Activated T-cell treated with anti-CD3 and anti-CD28 coated beads, Interleukin-2, amount 50 U/mL, for 48 hours (primary cell): ENCODE measurements at regions not wholly inside any gene's neighbourhood (a gene's known extent, or its start where the extent isn't known, plus 50 kb on each side); places are given as distances from the start of the nearest gene placed in this dataset.

Experiments used
- DNase-seq, 2 experiments: peaks; one replicate each; pipeline ENCODE4 v3.0.0-alpha.2; 2020

DNA sequence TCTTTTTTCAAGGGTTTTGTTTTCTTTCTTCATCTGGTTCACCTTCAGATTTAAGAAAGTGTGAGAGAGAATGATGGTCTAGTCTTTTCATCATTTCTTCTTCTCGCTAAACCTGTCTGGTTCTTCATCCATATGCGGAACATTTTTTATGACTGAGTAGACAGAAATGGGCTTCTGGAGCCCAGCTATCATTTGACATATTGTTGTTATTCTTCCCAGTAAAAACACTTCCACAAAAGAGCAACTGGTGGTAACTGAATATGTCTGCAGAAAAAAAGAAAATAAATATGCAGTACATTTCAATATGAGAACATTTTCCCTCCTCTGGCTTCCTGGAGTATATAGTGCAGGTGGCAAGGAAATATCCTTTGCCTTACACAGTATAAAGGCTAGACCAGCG lies 209.5 kb downstream of the JCAD start:
- no peak for DNase-seq

DNA sequence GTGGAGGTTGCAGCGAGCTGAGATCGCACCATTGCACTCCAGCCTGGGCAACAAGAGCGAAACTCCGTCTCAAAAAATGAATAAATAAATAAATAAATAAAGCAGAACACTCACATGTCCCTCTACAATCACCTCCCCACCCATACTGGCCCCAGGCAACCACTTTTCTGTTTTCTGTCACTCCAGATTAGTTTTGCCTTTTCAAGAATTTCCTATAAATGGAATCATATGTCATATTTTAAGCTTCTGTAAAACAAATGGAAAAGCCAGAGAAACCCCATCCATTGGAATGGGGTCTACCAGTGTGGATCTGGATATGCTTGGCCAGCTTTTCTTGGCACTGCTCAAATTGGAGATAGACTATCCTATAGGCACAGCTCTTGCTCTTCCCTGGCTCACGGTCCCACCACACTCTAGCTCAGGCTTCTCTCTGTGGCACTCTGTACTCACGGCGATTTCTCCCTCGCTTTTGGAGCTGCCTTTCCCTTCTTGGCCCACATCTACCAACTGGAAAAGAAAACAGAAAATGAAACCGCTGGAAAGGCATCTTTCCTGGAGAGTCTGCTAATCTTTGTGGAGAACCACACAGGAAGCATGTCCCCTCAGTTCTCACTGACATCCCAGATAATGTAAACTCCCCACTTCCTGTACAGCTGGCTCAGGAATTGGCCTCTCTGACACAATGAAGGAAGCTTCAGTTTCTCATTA lies 210.1 kb downstream of the JCAD start:
- no peak for DNase-seq

DNA sequence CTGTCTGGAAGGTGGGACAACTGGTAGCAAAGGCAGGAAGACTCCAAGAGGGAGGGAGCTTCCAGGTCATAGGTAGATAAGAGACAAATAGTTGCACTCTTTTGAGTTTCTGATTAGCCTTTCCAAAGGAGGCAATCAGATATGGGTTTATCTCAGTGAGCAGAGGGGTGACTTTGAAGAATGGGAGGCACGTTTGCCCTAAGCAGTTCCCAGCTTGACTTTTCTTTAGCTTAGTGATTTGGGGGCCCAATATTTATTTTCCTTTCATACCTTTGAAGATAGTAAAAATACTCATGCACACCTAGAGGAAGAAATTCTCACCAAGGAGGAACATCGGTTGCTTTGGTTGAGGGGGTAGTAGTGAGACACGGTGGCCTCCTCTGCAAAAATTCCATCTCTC lies 212.1 kb upstream of the SVIL start:
- no peak for DNase-seq

DNA sequence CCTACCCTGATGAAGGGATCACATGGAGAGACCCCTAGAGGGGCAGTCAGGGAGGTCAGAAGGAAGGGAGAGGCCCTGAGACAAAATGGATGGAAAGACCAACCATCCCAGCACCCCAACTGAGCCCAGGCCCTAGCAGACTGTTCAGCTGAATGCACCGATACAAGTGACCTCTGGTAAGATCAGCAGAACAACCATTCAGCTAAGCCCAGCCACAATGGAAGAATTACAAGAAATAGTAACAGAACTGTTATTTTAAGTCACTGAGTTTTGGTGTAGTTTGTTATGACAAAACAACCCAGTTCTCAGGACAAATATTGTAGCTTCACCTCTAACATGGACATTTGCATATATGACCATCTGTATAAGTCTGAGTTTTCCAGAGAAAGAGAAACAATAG lies 210.4 kb upstream of the SVIL start:
- no peak for DNase-seq

DNA sequence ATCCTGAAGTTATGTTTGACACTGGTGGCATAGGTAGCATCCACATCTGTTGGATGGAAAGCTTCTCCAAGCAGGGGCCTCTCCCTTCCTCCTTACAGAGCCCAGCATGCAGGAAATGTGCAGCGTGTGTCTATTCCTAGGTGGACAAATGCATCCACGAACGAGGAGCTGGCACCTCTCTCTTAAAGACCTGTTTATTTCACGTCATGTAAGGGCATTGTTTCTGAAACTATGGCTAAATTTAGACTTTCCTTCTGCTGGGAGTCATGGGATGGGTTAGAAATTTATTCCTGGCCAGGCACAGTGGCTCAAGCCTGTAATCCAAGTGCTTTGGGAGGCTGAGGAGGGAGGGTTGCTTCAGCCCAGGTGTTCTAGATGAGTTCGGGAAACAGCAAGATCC lies 208.4 kb upstream of the SVIL start:
- no peak for DNase-seq

DNA sequence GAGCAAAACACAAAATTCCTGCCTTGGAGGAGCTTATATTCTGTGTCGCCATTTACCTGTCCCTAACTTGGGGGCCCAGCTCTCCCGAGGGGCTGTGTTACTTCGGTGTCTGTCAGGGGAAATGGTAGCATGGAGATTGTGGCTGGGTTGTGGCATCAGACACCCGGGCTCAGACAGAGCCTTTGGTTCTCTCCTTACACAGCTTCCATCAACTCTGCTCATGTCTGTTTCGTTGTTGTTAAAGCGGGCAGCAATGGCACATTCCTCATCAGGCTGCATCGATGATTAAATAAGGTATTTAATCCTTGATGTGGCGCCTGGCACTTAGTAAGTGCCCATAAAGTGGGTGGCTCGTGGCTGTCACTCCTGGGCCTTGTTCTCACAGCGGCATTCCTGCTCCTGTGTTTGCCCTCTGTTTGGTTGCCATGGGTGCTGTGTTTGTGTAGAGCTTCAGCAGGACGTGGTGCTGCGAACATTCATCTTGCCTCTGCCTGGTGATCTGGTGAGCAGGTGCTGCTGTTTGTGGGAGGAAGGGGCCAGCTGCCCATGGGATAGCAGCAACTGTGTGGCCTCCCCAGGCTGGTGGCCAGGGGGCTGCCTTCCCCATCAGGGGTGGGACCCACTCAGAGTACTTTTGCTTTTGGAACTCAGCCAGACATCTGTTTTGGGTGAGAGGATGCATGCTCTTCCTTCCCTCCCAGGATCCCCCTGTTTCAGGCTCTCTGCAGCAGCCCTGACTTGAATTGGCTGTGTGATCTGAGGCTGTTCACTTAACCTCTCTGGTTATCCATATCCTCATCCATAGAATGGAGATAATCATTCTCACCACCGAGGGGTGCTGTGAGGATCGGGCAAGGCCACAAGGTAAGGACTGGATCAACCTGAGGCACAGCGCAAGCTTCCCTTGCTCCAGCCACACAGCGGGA lies 207.2 kb upstream of the SVIL start:
- DNase-seq = no peak

DNA sequence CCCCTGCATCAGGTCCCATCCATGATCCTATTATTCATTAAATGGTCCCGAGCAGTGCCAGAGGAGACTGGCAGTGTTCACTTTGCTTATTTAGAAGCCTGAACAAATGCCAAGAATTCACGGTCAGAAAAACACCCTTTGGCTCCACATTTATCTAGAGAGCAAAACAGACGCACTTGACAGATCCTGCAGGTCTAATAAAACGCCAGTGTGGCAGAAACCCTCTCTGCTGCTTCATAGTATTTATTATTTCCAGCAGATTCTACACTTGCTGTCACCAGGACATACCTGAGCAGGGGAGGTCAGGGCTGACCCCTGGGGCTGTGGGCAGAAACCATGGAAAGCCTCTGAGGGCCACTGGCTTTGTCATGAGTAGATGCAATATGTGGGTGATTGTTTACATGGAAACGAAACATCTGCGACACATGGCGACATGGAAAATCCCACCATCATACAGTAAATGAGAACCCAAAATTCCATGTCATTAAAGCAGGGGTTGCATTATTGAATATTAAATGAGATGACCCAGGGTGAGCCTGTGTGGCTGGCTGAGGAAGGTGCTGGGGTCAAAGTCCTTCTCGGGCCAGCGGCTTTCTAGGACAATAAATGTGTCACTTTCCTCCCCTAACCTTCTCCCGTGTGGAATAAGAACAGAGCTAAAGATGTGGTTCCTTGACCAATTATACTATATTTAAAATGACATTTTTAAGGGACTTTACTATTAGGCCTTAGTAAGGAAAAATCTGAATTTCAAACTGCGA lies 205.9 kb upstream of the SVIL start:
- DNase-seq = no peak

DNA sequence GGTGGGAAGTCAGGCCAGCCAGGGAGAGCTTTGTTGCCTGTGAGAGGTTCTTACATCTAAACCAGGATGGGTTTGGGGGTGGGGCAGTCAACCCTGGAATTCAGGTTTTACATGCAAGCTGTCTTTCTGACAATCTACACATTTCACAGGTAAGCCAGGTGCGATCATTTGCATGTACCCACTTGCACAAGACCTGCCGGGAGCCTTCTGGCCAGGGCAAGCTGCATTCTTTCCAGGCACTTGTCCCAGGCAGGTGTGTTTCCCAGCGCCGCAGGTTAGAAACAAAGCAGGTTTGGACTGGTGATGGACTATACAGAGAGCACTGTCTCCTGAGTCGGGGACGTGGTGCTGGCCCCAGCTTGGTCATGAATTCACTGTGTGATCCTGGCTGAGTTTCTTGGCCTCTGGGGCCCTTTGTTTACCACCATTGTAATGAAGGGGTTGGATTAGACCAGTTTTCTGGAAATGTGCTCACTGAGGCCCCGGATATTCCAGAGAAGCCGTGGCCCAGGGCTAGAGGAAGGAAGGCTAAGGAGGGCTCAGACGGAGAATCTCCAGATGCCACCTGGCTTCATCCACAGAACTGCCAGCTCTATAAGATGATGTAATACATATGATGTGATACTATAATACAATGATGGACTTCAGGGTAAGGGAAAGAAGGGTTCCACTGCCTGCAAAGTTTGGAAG lies 205.2 kb upstream of the SVIL start:
- no peak for DNase-seq

DNA sequence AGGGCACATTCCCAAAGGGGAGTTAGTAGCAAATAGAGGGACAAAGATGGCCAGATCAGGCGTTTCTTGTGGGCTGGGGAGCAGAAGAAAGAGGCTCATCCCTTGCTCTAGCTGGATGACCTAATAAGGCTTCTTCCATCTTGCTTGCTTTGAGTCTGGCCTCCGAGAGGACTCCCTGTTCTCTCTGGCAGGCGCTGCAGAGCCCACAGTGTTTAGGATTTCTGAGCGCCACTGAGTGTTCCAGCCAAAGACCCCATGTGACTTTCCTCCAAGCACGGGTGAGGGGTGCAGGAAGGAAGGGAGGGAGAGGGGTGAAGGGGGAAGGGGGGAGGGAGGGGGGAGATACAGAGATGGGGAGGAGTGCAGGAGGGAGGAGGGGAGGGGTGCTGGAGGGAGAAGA lies 203.8 kb upstream of the SVIL start:
- no peak for DNase-seq

DNA sequence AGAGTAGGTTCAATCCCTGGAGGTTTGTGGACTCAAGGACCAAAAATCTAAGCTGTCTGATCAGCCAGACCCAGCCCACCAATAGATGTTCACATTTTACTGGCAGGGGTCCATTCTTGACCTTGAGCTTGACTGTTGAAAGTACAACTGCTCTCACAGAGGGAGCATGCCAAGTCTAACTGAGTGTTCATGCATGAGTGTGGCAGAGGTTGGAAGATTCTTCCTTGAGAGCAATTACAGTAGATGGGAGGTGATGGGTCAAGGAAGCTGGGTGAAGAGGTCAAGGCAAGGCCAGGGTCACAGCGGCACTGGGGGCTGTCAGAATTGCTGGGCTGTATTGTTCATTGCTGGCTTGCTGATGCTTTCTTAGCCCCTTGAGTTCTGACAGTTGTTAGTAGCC lies 202.8 kb upstream of the SVIL start:
- no peak for DNase-seq

DNA sequence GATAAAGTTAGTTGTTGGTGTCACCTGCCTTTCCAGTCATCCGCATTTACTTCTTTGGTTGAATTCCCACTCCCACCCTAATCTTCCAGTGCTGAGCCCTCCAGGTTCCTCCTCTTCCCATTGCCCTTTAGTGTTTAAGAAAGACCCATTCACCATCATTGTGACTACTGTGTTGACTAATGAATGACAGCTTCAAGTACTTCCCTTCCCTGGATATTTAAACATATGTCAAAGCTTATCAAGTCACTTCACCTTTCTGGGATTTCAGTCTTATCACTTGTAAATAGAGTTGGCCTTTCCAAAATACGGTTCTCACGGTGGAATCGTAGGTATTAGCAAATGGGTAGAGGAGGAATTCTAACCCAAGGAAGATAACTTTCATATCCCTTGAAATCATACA lies 201.6 kb upstream of the SVIL start:
- DNase-seq = no peak

DNA sequence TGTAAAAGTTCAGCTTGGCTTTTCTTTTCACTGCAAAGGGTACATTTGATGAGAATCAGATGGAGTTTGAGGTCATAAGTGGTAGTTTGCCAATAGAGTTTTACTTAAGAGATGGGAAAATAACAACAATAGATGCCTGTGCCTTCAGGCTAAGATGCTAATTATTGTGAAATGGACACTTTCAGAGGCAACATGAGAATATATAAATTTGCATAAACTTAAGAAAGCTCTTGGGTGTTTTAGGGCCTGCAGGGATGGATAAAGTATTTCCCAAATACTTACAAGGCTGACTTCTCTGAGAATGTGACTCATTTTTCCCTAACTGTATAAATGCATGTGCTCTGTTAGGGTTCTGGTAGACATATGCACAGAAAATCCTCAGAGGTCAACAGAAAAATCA lies 200.3 kb upstream of the SVIL start:
- no peak for DNase-seq

DNA sequence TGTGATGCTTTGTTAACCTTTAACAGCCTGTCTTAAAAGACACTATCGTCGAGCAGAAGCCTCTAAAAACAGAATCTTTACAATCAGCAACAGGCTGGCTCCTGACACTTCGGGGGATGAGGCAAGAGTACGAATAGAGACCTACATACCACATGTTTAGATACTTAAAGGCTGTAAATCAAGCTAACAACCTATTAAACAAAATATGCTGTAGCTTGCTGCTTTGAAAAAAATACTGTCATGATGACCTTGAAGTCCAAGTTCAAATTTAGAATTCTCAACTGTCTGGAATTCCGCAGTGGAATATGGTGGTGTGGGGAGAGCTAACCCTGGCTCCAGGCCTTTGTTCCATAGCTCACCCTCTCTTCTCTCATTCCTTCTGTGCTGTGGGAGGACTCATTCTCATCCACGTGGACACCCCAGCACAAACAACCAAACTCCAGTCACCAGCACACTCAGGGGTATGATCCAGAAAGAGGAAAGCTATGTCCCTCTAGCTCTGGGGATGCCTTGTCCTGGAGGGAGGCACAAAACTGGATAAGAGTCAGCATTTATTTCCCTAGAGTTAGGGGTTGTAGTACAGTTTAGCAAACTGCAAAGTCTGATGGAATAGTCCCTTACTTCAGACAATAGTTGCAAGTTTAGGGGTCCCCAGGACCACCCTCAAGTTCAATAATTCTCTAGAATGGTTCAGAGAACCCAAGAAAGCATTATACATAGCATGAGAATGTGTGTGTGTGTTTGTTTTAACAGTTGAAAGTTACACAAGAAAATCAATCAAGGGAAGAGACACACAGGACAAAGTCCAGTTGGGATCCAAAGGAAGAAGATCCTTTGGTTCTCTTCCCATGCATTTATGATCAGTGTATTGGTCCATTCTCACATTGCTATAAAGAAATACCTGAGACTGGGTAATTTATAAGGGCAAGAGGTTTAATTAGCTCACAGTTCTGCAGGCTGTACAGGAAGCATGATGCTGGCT lies 196.1 kb upstream of the SVIL start:
- no peak for DNase-seq

DNA sequence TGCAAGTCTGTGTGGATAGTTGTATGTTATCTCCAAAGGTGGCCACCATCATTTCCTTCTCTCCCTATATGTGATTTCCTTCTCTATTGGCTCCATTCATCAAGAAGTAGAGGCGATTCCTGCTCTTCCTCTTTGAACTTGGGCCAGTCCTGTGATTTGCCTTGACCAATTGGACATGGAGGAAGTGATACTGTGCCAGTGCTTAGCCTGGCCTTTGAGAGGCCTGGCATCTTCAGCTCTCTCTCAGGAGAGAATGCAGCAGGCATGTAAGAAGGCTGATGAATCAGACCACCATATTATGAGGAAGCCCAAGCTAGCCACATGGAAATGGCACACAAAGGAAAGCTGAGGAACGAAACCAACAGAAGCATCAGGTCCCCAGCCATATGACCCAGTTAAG lies 195.0 kb upstream of the SVIL start:
- DNase-seq = no peak

DNA sequence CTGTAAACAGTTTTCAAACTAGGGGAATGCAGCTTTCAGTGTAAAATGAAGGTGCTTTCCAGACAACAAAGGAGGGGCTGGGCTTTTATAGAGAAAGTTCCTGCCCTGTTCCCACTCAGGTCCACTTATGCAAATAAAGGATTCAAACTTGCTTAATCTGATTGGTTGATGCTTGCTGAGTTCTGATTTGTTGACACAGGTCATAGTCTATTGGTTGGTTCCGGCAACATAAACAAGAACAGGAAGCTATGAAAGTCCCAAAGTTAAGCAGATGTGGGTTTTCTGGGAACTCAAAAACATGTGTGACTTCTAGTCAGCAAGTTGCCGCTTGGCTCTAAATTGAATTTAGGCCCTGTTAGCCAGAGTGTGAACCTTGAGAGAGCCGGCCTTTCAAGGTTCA lies 194.2 kb upstream of the SVIL start:
- DNase-seq = no peak

DNA sequence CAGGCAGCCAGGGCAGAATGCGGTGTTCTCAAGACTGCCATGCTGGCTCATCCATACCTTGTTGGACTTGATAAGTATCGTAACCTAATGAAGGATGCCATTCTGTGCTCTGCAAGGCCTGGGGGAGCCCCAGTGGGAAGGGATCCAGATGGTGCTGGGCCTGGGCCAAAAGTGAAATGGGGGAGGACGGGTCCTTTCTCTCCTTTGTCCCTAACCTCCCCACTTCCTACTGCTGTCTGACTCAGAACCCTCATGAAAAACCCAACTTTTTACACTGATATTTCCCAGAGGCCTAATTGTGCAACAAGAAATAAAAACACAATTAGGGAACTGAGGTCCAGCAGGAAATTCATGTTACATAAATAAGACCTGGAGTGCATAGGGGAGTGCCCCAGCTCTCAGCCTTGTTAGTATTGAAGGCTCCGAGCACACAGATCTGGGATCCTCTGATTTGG lies 193.7 kb upstream of the SVIL start:
- DNase-seq = no peak

DNA sequence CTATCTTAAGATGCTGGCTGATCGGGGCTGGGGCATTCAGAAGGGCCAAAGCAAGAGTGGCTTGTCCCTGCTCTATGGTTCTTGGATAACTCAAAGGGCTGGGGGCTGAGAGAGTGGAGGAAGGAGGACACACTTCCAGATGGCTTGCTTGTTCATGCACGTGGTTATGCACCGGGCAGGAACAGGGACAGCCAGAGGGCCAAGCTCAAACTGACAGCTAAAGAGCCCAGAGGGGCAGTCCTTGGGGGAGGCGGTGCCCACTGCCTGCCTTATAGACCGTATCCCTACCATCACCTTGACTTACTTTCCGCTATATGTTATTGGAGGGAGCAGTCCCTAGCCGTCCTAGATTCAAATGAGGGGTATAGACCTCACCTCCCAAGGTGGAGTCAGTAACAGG lies 192.7 kb upstream of the SVIL start:
- no peak for DNase-seq

DNA sequence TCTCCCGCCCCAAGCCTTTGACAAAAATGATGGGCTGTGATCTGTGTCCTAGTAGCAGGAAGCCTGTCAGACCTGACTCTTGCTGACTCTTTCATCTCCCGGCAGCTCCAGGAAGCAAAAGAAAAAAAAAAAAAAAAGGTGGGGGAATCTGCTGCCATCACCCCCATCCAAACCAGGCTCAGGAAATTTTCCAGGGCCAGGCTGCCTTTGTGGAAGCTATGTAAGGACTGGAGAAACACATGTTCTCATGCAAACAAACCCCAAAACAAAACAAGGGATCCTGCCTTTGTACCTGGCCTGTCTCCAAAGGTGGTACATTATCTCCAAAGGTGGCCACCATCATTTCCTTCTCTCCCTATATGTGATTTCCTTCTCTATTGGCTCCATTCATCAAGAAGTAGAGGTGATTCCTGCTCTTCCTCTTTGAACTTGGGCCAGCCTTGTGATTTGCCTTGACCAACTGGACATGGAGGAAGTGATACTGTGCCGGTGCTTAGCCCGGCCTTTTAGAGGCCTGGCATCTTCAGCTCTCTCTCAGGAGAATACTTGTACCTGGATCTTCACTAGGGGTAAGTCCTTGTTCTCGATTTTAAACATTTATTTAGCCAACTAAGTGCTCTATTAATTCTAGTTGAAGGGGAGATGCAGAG lies 192.2 kb upstream of the SVIL start:
- no peak for DNase-seq

DNA sequence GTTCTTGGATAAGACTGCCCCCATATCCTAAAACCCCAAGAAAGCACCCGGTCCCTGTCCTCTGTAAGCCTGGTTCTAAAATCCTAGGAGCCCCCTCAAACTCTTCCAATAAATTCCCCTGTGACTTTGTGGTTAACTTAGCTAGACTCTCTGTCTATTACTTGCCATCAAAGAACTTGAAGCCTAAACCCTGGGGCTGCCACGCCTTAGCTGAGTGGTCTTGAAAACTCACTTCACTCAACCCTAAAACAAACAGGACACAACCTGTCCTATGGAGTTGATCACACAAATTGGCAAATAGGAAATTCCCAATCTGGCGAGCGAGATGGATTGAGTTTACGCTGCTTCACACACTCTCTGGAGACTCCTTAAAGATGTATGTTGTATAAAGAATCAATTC lies 191.4 kb upstream of the SVIL start:
- no peak for DNase-seq

DNA sequence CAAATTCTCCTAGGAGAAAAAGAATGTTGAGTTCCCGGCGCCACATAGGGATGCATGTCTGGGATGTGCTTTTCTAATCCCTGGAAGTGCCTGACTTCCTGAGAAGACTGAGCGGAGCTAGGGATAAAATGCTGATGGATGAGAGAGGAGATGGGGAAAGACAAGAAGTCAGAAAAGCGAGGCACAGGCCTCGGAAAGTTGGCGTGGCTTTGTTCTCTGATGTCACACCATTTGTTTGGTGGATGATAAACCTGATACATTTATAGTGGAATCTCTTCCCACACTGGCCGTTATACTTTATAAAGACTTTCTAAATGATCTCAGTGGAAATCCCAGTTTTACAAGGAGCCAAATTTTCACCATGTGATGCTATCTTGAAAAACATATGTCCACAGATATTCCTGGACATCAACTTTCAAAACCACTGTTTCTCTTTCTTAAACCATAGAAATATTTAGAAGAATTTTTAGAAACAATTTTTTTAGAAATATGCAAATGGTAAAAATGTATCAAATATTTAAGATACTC lies 188.8 kb upstream of the SVIL start:
- no peak for DNase-seq

DNA sequence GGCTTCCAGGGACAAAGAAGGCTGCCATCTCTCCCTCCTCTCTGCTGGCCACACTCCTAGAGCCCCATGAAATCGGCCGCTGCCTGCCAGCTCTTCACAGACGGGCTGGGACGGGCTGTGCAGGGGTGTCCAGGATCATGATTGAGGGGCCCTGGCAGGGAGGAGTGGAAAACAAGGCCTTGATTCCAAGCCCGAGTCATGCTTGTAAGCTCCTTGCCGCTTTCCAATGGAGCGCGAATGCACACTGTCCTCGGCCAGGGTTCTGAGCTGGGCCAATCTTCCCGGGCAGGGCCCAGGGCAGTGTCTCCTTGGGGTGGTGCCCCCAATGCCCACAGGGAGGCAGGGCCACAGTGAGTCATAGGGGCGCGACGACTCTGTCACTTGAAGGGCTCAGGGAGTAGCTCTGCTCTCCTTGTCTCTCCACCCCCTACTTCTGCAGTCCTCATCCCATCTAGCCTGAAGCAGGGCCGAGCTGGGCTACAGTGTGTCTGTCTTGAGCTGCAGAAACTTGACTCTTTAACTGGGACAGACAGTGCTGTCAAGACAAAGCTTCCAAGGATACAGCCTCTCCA lies 186.2 kb upstream of the SVIL start:
- DNase-seq = no peak
